MG63 (cell line): ENCODE measurements at regions not wholly inside any gene's neighbourhood (a gene's known extent, or its start where the extent isn't known, plus 50 kb on each side); places are given as distances from the start of the nearest gene placed in this dataset.

Source experiments
- DNase-seq: peaks from one replicate; pipeline ENCODE4 v3.0.0-alpha.2; 2020
- H3K27me3 ChIP-seq: fragments of 250-450 bp; sonication (Bioruptor Pico); 2 replicates; pipeline ENCODE4 v1.5.1; 2020; ENCODE audit warnings: mild to moderate bottlenecking, moderate library complexity
- H3K36me3 ChIP-seq: fragments of 250-450 bp; sonication (Bioruptor Pico); 2 replicates; pipeline ENCODE4 v1.5.1; 2020; ENCODE audit warnings: mild to moderate bottlenecking, moderate library complexity
- H3K4me3 ChIP-seq: fragments of 250-450 bp; sonication (Bioruptor Pico); 2 replicates; pipeline ENCODE4 v1.5.1; 2020; ENCODE audit warnings: mild to moderate bottlenecking, moderate library complexity
- H3K9me3 ChIP-seq: fragments of 250-450 bp; sonication (Bioruptor Pico); 2 replicates; pipeline ENCODE4 v1.5.1; 2020; ENCODE audit warnings: mild to moderate bottlenecking, moderate library complexity

GRCh38 chr9:105176194-105176593 is 68.3 kb upstream of the SLC44A1 start:
- no peak for DNase-seq
- Histone ChIP-seq H3K4me3 (no peak overlapping the region), H3K36me3 (no peaks in the 10 kb centered on the region), H3K27me3 (no peaks in the 10 kb centered on the region), H3K9me3 (no peaks in the 10 kb centered on the region)

DNA sequence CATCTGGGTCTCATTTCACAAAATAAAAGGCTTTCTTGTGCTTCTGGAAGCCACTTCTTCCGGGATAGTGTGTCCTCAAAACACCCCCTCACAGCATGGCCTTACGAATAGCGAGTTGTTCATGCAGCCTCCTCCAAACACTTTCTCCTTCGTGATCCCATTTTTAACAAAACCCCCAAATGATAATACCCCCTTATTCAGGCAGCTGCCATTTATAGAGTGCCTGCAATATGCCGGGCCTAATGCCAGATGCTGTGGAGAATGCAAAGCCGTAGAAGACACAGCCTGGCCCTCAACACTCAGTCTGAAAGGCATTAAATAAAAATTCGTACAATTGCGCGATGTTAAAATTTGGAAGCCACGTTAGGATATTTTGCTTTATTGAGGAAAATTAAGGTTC is 66.4 kb upstream of the SLC44A1 start:
- no peak overlapping the region for H3K4me3 ChIP-seq
- no peaks in the 10 kb centered on the region for H3K36me3 ChIP-seq
- H3K27me3 ChIP-seq, result no peaks in the 10 kb centered on the region
- H3K9me3 ChIP-seq, result no peaks in the 10 kb centered on the region
- DNase-seq, result no peak

DNA sequence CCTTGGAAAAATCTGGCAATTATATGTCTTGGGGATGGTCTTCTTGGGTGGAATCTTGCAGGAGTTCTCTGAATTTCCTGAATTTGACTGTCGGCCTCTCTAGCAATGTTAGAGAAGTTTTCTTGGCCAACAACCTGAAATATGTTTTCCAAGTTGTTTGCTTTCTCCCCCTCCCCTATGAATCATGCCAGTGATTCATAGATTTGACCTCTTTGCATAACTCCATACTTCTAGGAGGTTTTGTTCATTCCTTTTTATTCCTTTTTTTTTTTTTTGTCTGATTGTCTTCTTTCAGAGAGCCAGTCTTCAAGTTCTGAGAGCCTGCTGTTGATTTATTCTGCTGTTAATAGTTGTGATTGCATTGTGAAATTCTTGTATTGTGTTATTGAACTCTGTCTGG is 56.7 kb upstream of the SLC44A1 start:
- Histone ChIP-seq H3K27me3 (no peaks in the 10 kb centered on the region), H3K4me3 (no peak overlapping the region), H3K9me3 (peaks cover 4% of the 10 kb centered on the region; the same call in 1 of the 2 replicates), H3K36me3 (no peaks in the 10 kb centered on the region)
- no peak for DNase-seq

- DNase-seq, result no peak
- no peak overlapping the region for H3K4me3 ChIP-seq
- H3K9me3 ChIP-seq, result peaks cover 4% of the 10 kb centered on the region; the same call in 1 of the 2 replicates
- H3K36me3 ChIP-seq, result no peaks in the 10 kb centered on the region
- H3K27me3 ChIP-seq, result no peaks in the 10 kb centered on the region
These were observed 55.7 kb upstream of the SLC44A1 start for GRCh38 chr9:105188746-105189145.

- Histone ChIP-seq H3K9me3 (no peaks in the 10 kb centered on the region), H3K4me3 (no peak overlapping the region), H3K36me3 (no peaks in the 10 kb centered on the region), H3K27me3 (no peaks in the 10 kb centered on the region)
- DNase-seq, result no peak
These were observed 52.8 kb upstream of the SLC44A1 start for GRCh38 chr9:105191508-105192121.

- Histone ChIP-seq H3K27me3 (no peaks in the 10 kb centered on the region), H3K4me3 (no peak overlapping the region), H3K36me3 (no peaks in the 10 kb centered on the region), H3K9me3 (no peaks in the 10 kb centered on the region)
- DNase-seq, result no peak
These were observed 50.9 kb upstream of the SLC44A1 start for GRCh38 chr9:105193560-105193959.

DNA sequence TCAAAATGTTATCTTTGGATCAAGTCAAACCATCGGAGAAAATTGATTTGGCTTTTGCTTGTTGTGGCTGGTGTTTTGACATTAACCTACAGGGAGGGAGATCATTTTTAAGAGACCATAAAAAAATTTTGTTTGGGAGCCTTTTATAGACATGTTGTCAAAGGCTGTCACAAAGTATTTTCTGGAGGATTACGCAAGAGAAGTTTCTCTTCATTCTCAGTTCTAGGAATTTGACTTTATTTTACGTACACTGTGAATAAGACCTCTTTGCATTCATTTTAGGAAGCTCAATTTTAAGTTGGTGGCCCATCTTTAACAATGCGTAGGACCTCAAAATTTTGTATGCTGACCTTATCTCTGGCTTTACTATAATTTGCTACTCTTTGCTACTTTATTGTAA is 50.2 kb upstream of the SLC44A1 start:
- Histone ChIP-seq H3K4me3 (no peak overlapping the region), H3K9me3 (no peaks in the 10 kb centered on the region), H3K27me3 (no peaks in the 10 kb centered on the region), H3K36me3 (no peaks in the 10 kb centered on the region)
- no peak for DNase-seq
